HG02973 (cell line): ENCODE measurements at regions not wholly inside any gene's neighbourhood (a gene's known extent, or its start where the extent isn't known, plus 50 kb on each side); places are given as distances from the start of the nearest gene placed in this dataset.

Source experiments
- ATAC-seq: cut with Tn5 transposase; IDR thresholded peaks from one replicate; pipeline ENCODE4 v1.9.1; 2021; ENCODE audit warnings: moderate library complexity; ENCODE audit not compliant: unreplicated experiment

GRCh38 chr12:58602736-58603135 lies 317.6 kb downstream of the LRIG3 start:
- ATAC-seq, result no peak

GRCh38 chr12:58607805-58608204 lies 312.5 kb downstream of the LRIG3 start:
- no peak for ATAC-seq

GRCh38 chr12:58608711-58609110 lies 311.6 kb downstream of the LRIG3 start:
- no peak for ATAC-seq

- ATAC-seq, result no peak
Observed at GRCh38 chr12:58615047-58615446, 305.3 kb downstream of the LRIG3 start.

- no peak for ATAC-seq
Observed at GRCh38 chr12:58615576-58615975, 304.7 kb downstream of the LRIG3 start.

GRCh38 chr12:58616618-58617017 lies 303.7 kb downstream of the LRIG3 start:
- ATAC-seq, result no peak

- no peak for ATAC-seq
Observed at GRCh38 chr12:58621126-58621525, 299.2 kb downstream of the LRIG3 start.

- ATAC-seq, result no peak
Observed at GRCh38 chr12:58629376-58629775, 290.9 kb downstream of the LRIG3 start.

- ATAC-seq, result no peak
Observed at GRCh38 chr12:58633479-58633878, 286.8 kb downstream of the LRIG3 start.

GRCh38 chr12:58639318-58639934 lies 280.9 kb downstream of the LRIG3 start:
- no peak for ATAC-seq

GRCh38 chr12:58640314-58640713 lies 280.0 kb downstream of the LRIG3 start:
- no peak for ATAC-seq

GRCh38 chr12:58645946-58646345 lies 274.4 kb downstream of the LRIG3 start:
- no peak for ATAC-seq

GRCh38 chr12:58647495-58647894 lies 272.8 kb downstream of the LRIG3 start:
- ATAC-seq, result no peak

- ATAC-seq, result no peak
Observed at GRCh38 chr12:58648176-58648575, 272.1 kb downstream of the LRIG3 start.

GRCh38 chr12:58651850-58652249 lies 268.5 kb downstream of the LRIG3 start:
- no peak for ATAC-seq

- no peak for ATAC-seq
Observed at GRCh38 chr12:58654021-58654420, 266.3 kb downstream of the LRIG3 start.

GRCh38 chr12:58655375-58655774 lies 264.9 kb downstream of the LRIG3 start:
- ATAC-seq, result no peak

GRCh38 chr12:58656254-58657009 lies 263.9 kb downstream of the LRIG3 start:
- no peak for ATAC-seq

GRCh38 chr12:58657190-58657589 lies 263.1 kb downstream of the LRIG3 start:
- no peak for ATAC-seq

GRCh38 chr12:58665375-58665774 lies 254.9 kb downstream of the LRIG3 start:
- ATAC-seq, result no peak

- ATAC-seq, result no peak
Observed at GRCh38 chr12:58668233-58668632, 252.1 kb downstream of the LRIG3 start.

GRCh38 chr12:58668871-58669270 lies 251.4 kb downstream of the LRIG3 start:
- no peak for ATAC-seq

GRCh38 chr12:58670623-58671022 lies 249.7 kb downstream of the LRIG3 start:
- no peak for ATAC-seq
